H9 (cell line): ENCODE measurements at regions not wholly inside any gene's neighbourhood (a gene's known extent, or its start where the extent isn't known, plus 50 kb on each side); places are given as distances from the start of the nearest gene placed in this dataset.

ENCODE experiments used
- DNase-seq: peaks from one replicate; pipeline ENCODE4 v3.0.0-alpha.2; 2017
- H2AFZ ChIP-seq: one replicate; pipeline ENCODE4 v1.6.1; 2013; ENCODE audit warnings: mild to moderate bottlenecking, low read length, control low read depth, moderate library complexity
- H2AK5ac ChIP-seq: 2 replicates; pipeline ENCODE4 v1.6.1; 2013; ENCODE audit warnings: low read length, control low read depth, mixed read lengths; ENCODE audit not compliant: insufficient read length
- H2BK120ac ChIP-seq: one replicate; pipeline ENCODE4 v1.6.1; 2013; ENCODE audit warnings: low read depth, mild to moderate bottlenecking, low read length, control low read depth, inconsistent platforms; ENCODE audit not compliant: poor library complexity, severe bottlenecking
- H2BK12ac ChIP-seq: 2 replicates; pipeline ENCODE4 v1.6.1; 2013; ENCODE audit warnings: low read length, control low read depth, mixed read lengths, low read depth; ENCODE audit not compliant: insufficient read length
- H2BK15ac ChIP-seq: 2 replicates; pipeline ENCODE4 v1.6.1; 2013; ENCODE audit warnings: low read depth, low read length, control low read depth
- H2BK20ac ChIP-seq: one replicate; pipeline ENCODE4 v1.6.1; 2013; ENCODE audit warnings: low read depth, mild to moderate bottlenecking, low read length, control low read depth, inconsistent platforms; ENCODE audit not compliant: poor library complexity, severe bottlenecking
- H2BK5ac ChIP-seq: 2 replicates; pipeline ENCODE4 v1.6.1; 2013; ENCODE audit warnings: low read length, control low read depth, mixed read lengths; ENCODE audit not compliant: insufficient read length
- H3K14ac ChIP-seq: 2 replicates; pipeline ENCODE4 v1.6.1; 2013; ENCODE audit warnings: low read length, control low read depth; ENCODE audit not compliant: insufficient read depth
- H3K18ac ChIP-seq: 2 replicates; pipeline ENCODE4 v1.6.1; 2013; ENCODE audit warnings: low read depth, mild to moderate bottlenecking, mixed read lengths, low read length, control low read depth; ENCODE audit not compliant: insufficient read length
- H3K23ac ChIP-seq: 2 replicates; pipeline ENCODE4 v1.6.1; 2013; ENCODE audit warnings: low read length, control low read depth, mixed read lengths, low read depth; ENCODE audit not compliant: insufficient read length
- H3K23me2 ChIP-seq: 2 replicates; pipeline ENCODE4 v1.6.1; 2013; ENCODE audit warnings: low read depth, mild to moderate bottlenecking, mixed read lengths, low read length, control low read depth; ENCODE audit not compliant: insufficient read length, poor library complexity, severe bottlenecking
- H3K27ac ChIP-seq: 2 replicates; pipeline ENCODE4 v1.5.1; 2013; ENCODE audit warnings: low read length, control low read depth, mixed read lengths, low read depth; ENCODE audit not compliant: insufficient read length
- H3K27me3 ChIP-seq: 2 replicates; pipeline ENCODE4 v1.6.1; 2013; ENCODE audit warnings: low read length, control low read depth, inconsistent platforms; ENCODE audit not compliant: insufficient read depth
- H3K4ac ChIP-seq: 2 replicates; pipeline ENCODE4 v1.6.1; 2013; ENCODE audit warnings: low read depth, mild to moderate bottlenecking, control low read depth, inconsistent platforms, low read length, moderate library complexity
- H3K4me1 ChIP-seq: 2 replicates; pipeline ENCODE4 v1.6.1; 2013; ENCODE audit warnings: low read length, control low read depth, inconsistent platforms; ENCODE audit not compliant: insufficient read depth
- H3K4me2 ChIP-seq: 2 replicates; pipeline ENCODE4 v1.6.1; 2013; ENCODE audit warnings: low read length, control low read depth, mixed read lengths; ENCODE audit not compliant: insufficient read length, insufficient read depth
- H3K56ac ChIP-seq: 2 replicates; pipeline ENCODE4 v1.6.1; 2013; ENCODE audit warnings: low read depth, mild to moderate bottlenecking, mixed read lengths, low read length, control low read depth; ENCODE audit not compliant: insufficient read length
- H3K79me1 ChIP-seq: 2 replicates; pipeline ENCODE4 v1.6.1; 2013; ENCODE audit warnings: low read depth, mild to moderate bottlenecking, moderate library complexity, low read length, control low read depth, inconsistent platforms; ENCODE audit not compliant: insufficient read depth, poor library complexity, severe bottlenecking
- H3K79me2 ChIP-seq: 2 replicates; pipeline ENCODE4 v1.6.1; 2013; ENCODE audit warnings: low read length, control low read depth, inconsistent platforms; ENCODE audit not compliant: insufficient read depth
- H3K9ac ChIP-seq: 2 replicates; pipeline ENCODE4 v1.6.1; 2013; ENCODE audit warnings: low read length, control low read depth, mixed read lengths; ENCODE audit not compliant: insufficient read length; ENCODE audit errors: extremely low read depth
- H3K9me3 ChIP-seq: one replicate; pipeline ENCODE4 v1.6.1; 2013; ENCODE audit warnings: low read depth, low read length, inconsistent platforms; ENCODE audit not compliant: control insufficient read depth
- H3T11ph ChIP-seq: one replicate; pipeline ENCODE4 v1.6.1; 2013; ENCODE audit warnings: mild to moderate bottlenecking, low read length, control low read depth, inconsistent platforms
- H4K20me1 ChIP-seq: one replicate; pipeline ENCODE4 v1.6.1; 2013; ENCODE audit not compliant: control insufficient read depth, insufficient read length, insufficient read depth
- H4K5ac ChIP-seq: 2 replicates; pipeline ENCODE4 v1.6.1; 2013; ENCODE audit warnings: low read depth, mild to moderate bottlenecking, mixed read lengths, low read length, control low read depth; ENCODE audit not compliant: insufficient read length
- H4K8ac ChIP-seq: replicated peaks from 2 replicates; pipeline ENCODE4 v1.6.1; 2013; ENCODE audit warnings: low read length, control low read depth, mixed read lengths, low read depth; ENCODE audit not compliant: insufficient read length
- H4K91ac ChIP-seq: 2 replicates; pipeline ENCODE4 v1.6.1; 2013; ENCODE audit warnings: low read depth, mild to moderate bottlenecking, moderate library complexity, mixed read lengths, low read length, control low read depth; ENCODE audit not compliant: insufficient read length
- H3K27ac Mint-ChIP-seq, 3 experiments: 2 replicates in 2 of 3; 3 replicates in 1 of 3; pipeline ENCODE4 v1.8.0; 2020 to 2021; ENCODE audit warnings: mixed read lengths in 3 of 3, mild to moderate bottlenecking in 1 of 3, moderate library complexity in 1 of 3
- H3K27me3 Mint-ChIP-seq: 2 replicates; pipeline ENCODE4 v1.8.0; 2021; ENCODE audit warnings: low read depth, mild to moderate bottlenecking, moderate library complexity, mixed read lengths
- H3K36me3 Mint-ChIP-seq, 3 experiments: 2 replicates in 2 of 3; 3 replicates in 1 of 3; pipeline ENCODE4 v1.8.0; 2020 to 2021; ENCODE audit warnings: low read depth in 3 of 3, mixed read lengths in 3 of 3; ENCODE audit not compliant: insufficient read depth in 1 of 3
- H3K4me1 Mint-ChIP-seq, 2 experiments: 2 replicates each; pipeline ENCODE4 v1.8.0; 2020; ENCODE audit warnings: mixed read lengths in 2 of 2
- H3K4me3 Mint-ChIP-seq, 2 experiments: 2 replicates in 1 of 2; 3 replicates in 1 of 2; pipeline ENCODE4 v1.8.0; 2020 to 2021; ENCODE audit warnings: mild to moderate bottlenecking in 2 of 2, mixed read lengths in 2 of 2, moderate library complexity in 1 of 2
- H3K9me3 Mint-ChIP-seq, 2 experiments: 2 replicates in 1 of 2; 3 replicates in 1 of 2; pipeline ENCODE4 v1.8.0; 2020; ENCODE audit warnings: mild to moderate bottlenecking in 2 of 2, mixed read lengths in 2 of 2, moderate library complexity in 1 of 2
- CTCF ChIP-seq: fragments of 200-600 bp; sonication (generic); conservative IDR thresholded peaks from 3 replicates; pipeline ENCODE4 v1.8.0; 2021; ENCODE audit warnings: antibody characterized with exemption, mild to moderate bottlenecking
- WGBS: extraction: QIAGEN DNeasy Blood & Tissue Kit; methylation state at CpG from one replicate; pipeline ENCODE4 v1.1.7; 2013; ENCODE audit warnings: missing lambda C conversion rate, low lambda C conversion rate, mixed read lengths; ENCODE audit not compliant: insufficient read length; ENCODE audit errors: extremely low coverage; 5-methylcytosine and 5-hydroxymethylcytosine counted together

- H3K9ac ChIP-seq = no peak overlapping the region
- no peak for DNase-seq
- H2BK20ac ChIP-seq = no peak overlapping the region
- no peak overlapping the region for H3K27ac ChIP-seq
- H3K79me2 ChIP-seq = no peaks in the 10 kb centered on the region
- WGBS = no CpG with 5 or more reads among the region's 2 CpGs
- H3K23ac ChIP-seq = no peak overlapping the region
- H2BK12ac ChIP-seq = no peak overlapping the region
- no peak overlapping the region for H2AK5ac ChIP-seq
- Mint-ChIP-seq H3K4me3 (no peak overlapping the region), H3K9me3 (peaks cover 7 to 13% of the 10 kb centered on the region in 2 experiments; a peak in 4 of 5 replicates), H3K4me1 (no peaks in the 10 kb centered on the region), H3K27ac (no peak overlapping the region), H3K27me3 (no peaks in the 10 kb centered on the region), H3K36me3 (peaks cover 0 to 4% (median 0%) of the 10 kb centered on the region in 3 experiments; a peak in 1 of 7 replicates)
- no peak overlapping the region for H2BK5ac ChIP-seq
- no peaks in the 10 kb centered on the region for H3K9me3 ChIP-seq
- H3K23me2 ChIP-seq = no peaks in the 10 kb centered on the region
- H3K27me3 ChIP-seq = no peaks in the 10 kb centered on the region
- no peaks in the 10 kb centered on the region for H3K79me1 ChIP-seq
- no peak overlapping the region for H3K18ac ChIP-seq
- no peaks in the 10 kb centered on the region for H4K20me1 ChIP-seq
- H3K4me1 ChIP-seq = no peaks in the 10 kb centered on the region
- H4K5ac ChIP-seq = no peak overlapping the region
- H3T11ph ChIP-seq = no peak overlapping the region
- no peak for TF ChIP-seq CTCF
- no peak overlapping the region for H3K4ac ChIP-seq
- H4K91ac ChIP-seq = no peak overlapping the region
- no peak overlapping the region for H4K8ac ChIP-seq
- no peak overlapping the region for H2BK120ac ChIP-seq
- H2AFZ ChIP-seq = no peak overlapping the region
- H3K56ac ChIP-seq = no peak overlapping the region
- H2BK15ac ChIP-seq = no peak overlapping the region
- H3K4me2 ChIP-seq = no peak overlapping the region
- H3K14ac ChIP-seq = no peak overlapping the region
Measured at GRCh38 chr21:23083242-23083641, 2085.0 kb downstream of the NCAM2 start.
